OCI-LY7 (cell line): ENCODE measurements at regions not wholly inside any gene's neighbourhood (a gene's known extent, or its start where the extent isn't known, plus 50 kb on each side); places are given as distances from the start of the nearest gene placed in this dataset.

Experiments
- EZH2phosphoT487 ChIP-seq: fragments of 200-600 bp; sonication (generic); IDR thresholded peaks from 2 replicates; pipeline ENCODE4 v1.6.1; 2018; ENCODE audit warnings: low read depth, borderline replicate concordance, mild to moderate bottlenecking, mixed run types, antibody characterized with exemption, low read length, moderate library complexity, mixed read lengths
- TF ChIP-seq, protein P1 (sequence below): fragments of 200-600 bp; sonication (generic); conservative IDR thresholded peaks from 2 replicates; pipeline ENCODE4 v1.5.1; 2014; ENCODE audit warnings: mild to moderate bottlenecking, antibody characterized with exemption, low read length, moderate library complexity, mixed read lengths

- TF ChIP-seq, protein P1, sequence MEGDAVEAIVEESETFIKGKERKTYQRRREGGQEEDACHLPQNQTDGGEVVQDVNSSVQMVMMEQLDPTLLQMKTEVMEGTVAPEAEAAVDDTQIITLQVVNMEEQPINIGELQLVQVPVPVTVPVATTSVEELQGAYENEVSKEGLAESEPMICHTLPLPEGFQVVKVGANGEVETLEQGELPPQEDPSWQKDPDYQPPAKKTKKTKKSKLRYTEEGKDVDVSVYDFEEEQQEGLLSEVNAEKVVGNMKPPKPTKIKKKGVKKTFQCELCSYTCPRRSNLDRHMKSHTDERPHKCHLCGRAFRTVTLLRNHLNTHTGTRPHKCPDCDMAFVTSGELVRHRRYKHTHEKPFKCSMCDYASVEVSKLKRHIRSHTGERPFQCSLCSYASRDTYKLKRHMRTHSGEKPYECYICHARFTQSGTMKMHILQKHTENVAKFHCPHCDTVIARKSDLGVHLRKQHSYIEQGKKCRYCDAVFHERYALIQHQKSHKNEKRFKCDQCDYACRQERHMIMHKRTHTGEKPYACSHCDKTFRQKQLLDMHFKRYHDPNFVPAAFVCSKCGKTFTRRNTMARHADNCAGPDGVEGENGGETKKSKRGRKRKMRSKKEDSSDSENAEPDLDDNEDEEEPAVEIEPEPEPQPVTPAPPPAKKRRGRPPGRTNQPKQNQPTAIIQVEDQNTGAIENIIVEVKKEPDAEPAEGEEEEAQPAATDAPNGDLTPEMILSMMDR = 0 out of 2 replicates have a peak, but pooled peaks have one; percentile 5
- TF ChIP-seq EZH2phosphoT487 = no peak
Measured at GRCh38 chr2:60358476-60358875, 195.0 kb downstream of the BCL11A start.
